Hepatocyte (in vitro differentiated cells): ENCODE measurements at regions not wholly inside any gene's neighbourhood (a gene's known extent, or its start where the extent isn't known, plus 50 kb on each side); places are given as distances from the start of the nearest gene placed in this dataset.
A peak's percentile ranks its signal among the peaks of the same experiment; 100 is the strongest.

ENCODE experiments used
- DNase-seq: peaks from one replicate; pipeline ENCODE4 v3.0.0-alpha.2; 2016; ENCODE audit warnings: low spot score
- H2AFZ ChIP-seq: fragments of 200-600 bp; sonication (generic); 2 replicates; pipeline ENCODE4 v1.6.0; 2016; ENCODE audit warnings: antibody characterized with exemption, mild to moderate bottlenecking
- H3K27ac ChIP-seq: fragments of 200-600 bp; sonication (generic); 2 replicates; pipeline ENCODE4 v1.5.1; 2016; ENCODE audit warnings: mild to moderate bottlenecking
- H3K27me3 ChIP-seq: fragments of 200-600 bp; sonication (generic); 2 replicates; pipeline ENCODE4 v1.6.1; 2016
- H3K36me3 ChIP-seq: fragments of 200-600 bp; sonication (generic); replicated peaks from 2 replicates; pipeline ENCODE4 v1.5.1; 2016; ENCODE audit warnings: low read depth; ENCODE audit not compliant: insufficient read depth
- H3K4me1 ChIP-seq: fragments of 200-600 bp; sonication (generic); 2 replicates; pipeline ENCODE4 v1.5.1; 2016; ENCODE audit warnings: mild to moderate bottlenecking, moderate library complexity; ENCODE audit not compliant: insufficient read depth
- H3K4me2 ChIP-seq: fragments of 200-600 bp; sonication (generic); 2 replicates; pipeline ENCODE4 v1.6.0; 2016
- H3K4me3 ChIP-seq: fragments of 200-600 bp; sonication (generic); 2 replicates; pipeline ENCODE4 v1.5.1; 2016; ENCODE audit warnings: mild to moderate bottlenecking
- H3K79me2 ChIP-seq: fragments of 200-600 bp; sonication (generic); 2 replicates; pipeline ENCODE4 v1.6.0; 2017; ENCODE audit warnings: mild to moderate bottlenecking
- H3K9me2 ChIP-seq: fragments of 200-600 bp; sonication (generic); replicated peaks from 2 replicates; pipeline ENCODE4 v1.6.0; 2017; ENCODE audit warnings: mild to moderate bottlenecking; ENCODE audit not compliant: insufficient read depth
- H3K9me3 ChIP-seq: fragments of 200-600 bp; sonication (generic); 2 replicates; pipeline ENCODE4 v1.5.1; 2016; ENCODE audit warnings: low read depth, mild to moderate bottlenecking
- H4K20me1 ChIP-seq: fragments of 200-600 bp; sonication (generic); 2 replicates; pipeline ENCODE4 v1.6.0; 2016; ENCODE audit warnings: mild to moderate bottlenecking; ENCODE audit not compliant: insufficient read depth, poor library complexity, severe bottlenecking
- CTCF ChIP-seq: fragments of 200-600 bp; sonication (generic); IDR thresholded peaks from 2 replicates; pipeline ENCODE4 v1.5.1; 2016; ENCODE audit warnings: antibody characterized with exemption, mild to moderate bottlenecking; ENCODE audit not compliant: poor library complexity
- EZH2 ChIP-seq: fragments of 200-600 bp; sonication (generic); IDR thresholded peaks from 2 replicates; pipeline ENCODE4 v1.6.1; 2016; ENCODE audit warnings: antibody characterized with exemption, mild to moderate bottlenecking, borderline replicate concordance
- EZH2phosphoT487 ChIP-seq: fragments of 200-600 bp; sonication (generic); IDR thresholded peaks from one replicate; pipeline ENCODE4 v1.6.1; 2018; ENCODE audit warnings: antibody characterized with exemption, mild to moderate bottlenecking, low read depth, moderate library complexity; ENCODE audit not compliant: unreplicated experiment, severe bottlenecking
- WGBS: methylation state at CpG from one replicate; pipeline ENCODE4 v1.1.6; 2016; ENCODE audit warnings: low lambda C conversion rate; ENCODE audit errors: missing lambda C conversion rate; 5-methylcytosine and 5-hydroxymethylcytosine counted together

GRCh38 chr1:22241811-22242210 lies 98.9 kb upstream of the WNT4 start:
- no peaks in the 10 kb centered on the region for H3K79me2 ChIP-seq
- WGBS: 54% methylated on average over 4 of the region's 9 CpGs
- no peak for DNase-seq
- H2AFZ ChIP-seq: no peak overlapping the region
- no peaks in the 10 kb centered on the region for H3K27me3 ChIP-seq
- no peak overlapping the region for H3K4me2 ChIP-seq
- TF ChIP-seq CTCF (no peak), EZH2 (no peak)
- peaks cover 2% of the 10 kb centered on the region for H3K4me1 ChIP-seq
- no peak overlapping the region for H3K4me3 ChIP-seq
- H3K36me3 ChIP-seq: no peaks in the 10 kb centered on the region
- no peaks in the 10 kb centered on the region for H3K9me2 ChIP-seq
- H4K20me1 ChIP-seq: no peaks in the 10 kb centered on the region
- no peaks in the 10 kb centered on the region for H3K9me3 ChIP-seq
- no peak overlapping the region for H3K27ac ChIP-seq

- Histone ChIP-seq H3K27me3 (no peaks in the 10 kb centered on the region), H3K9me2 (no peaks in the 10 kb centered on the region), H2AFZ (no peak overlapping the region), H3K4me1 (peaks cover 14% of the 10 kb centered on the region), H3K4me2 (no peak overlapping the region), H3K27ac (peak overlapping the region; percentile 71), H4K20me1 (no peaks in the 10 kb centered on the region), H3K4me3 (no peak overlapping the region), H3K79me2 (no peaks in the 10 kb centered on the region), H3K36me3 (no peaks in the 10 kb centered on the region), H3K9me3 (no peaks in the 10 kb centered on the region)
- TF ChIP-seq EZH2phosphoT487: no peak
- TF ChIP-seq EZH2: no peak
- no peak for TF ChIP-seq CTCF
- 91% methylated on average over 9 of the region's 9 CpGs for WGBS
- DNase-seq: no peak
These were observed 102.3 kb upstream of the WNT4 start for GRCh38 chr1:22245100-22245650.

GRCh38 chr1:22245726-22246125 lies 102.8 kb upstream of the WNT4 start:
- H2AFZ ChIP-seq: no peak overlapping the region
- H3K4me2 ChIP-seq: no peak overlapping the region
- H3K27ac ChIP-seq: peak overlapping the region; percentile 71
- WGBS: 47% methylated on average over 6 of the region's 8 CpGs
- no peaks in the 10 kb centered on the region for H3K79me2 ChIP-seq
- TF ChIP-seq EZH2phosphoT487 (no peak), EZH2 (no peak)
- no peaks in the 10 kb centered on the region for H3K36me3 ChIP-seq
- no peaks in the 10 kb centered on the region for H3K27me3 ChIP-seq
- DNase-seq: no peak
- H3K4me1 ChIP-seq: peaks cover 14% of the 10 kb centered on the region
- no peaks in the 10 kb centered on the region for H3K9me2 ChIP-seq
- no peak overlapping the region for H3K4me3 ChIP-seq
- no peaks in the 10 kb centered on the region for H4K20me1 ChIP-seq
- no peaks in the 10 kb centered on the region for H3K9me3 ChIP-seq

- Histone ChIP-seq H4K20me1 (no peaks in the 10 kb centered on the region), H3K27me3 (no peaks in the 10 kb centered on the region), H3K4me3 (no peak overlapping the region), H3K9me3 (no peaks in the 10 kb centered on the region), H3K36me3 (no peaks in the 10 kb centered on the region), H2AFZ (no peak overlapping the region), H3K9me2 (no peaks in the 10 kb centered on the region), H3K4me2 (no peak overlapping the region), H3K79me2 (no peaks in the 10 kb centered on the region), H3K4me1 (peaks cover 19% of the 10 kb centered on the region), H3K27ac (peak overlapping the region; percentile 34)
- WGBS: 90% methylated on average over 3 of the region's 3 CpGs
- DNase-seq: no peak
- TF ChIP-seq CTCF (no peak), EZH2 (no peak), EZH2phosphoT487 (no peak)
These were observed 104.0 kb upstream of the WNT4 start for GRCh38 chr1:22246755-22247480.
